GM23338 (cell line): ENCODE measurements at regions not wholly inside any gene's neighbourhood (a gene's known extent, or its start where the extent isn't known, plus 50 kb on each side); places are given as distances from the start of the nearest gene placed in this dataset.

Experiments
- ATAC-seq: fragments of 200-7000 bp; cut with Tn5 transposase; 3 replicates; pipeline ENCODE4 v1.9.1; 2020
- DNase-seq: peaks from one replicate; pipeline ENCODE4 v3.0.0-alpha.2; 2015; ENCODE audit warnings: low spot score
- H2AFZ ChIP-seq: fragments of 200-600 bp; sonication (generic); 2 replicates; pipeline ENCODE4 v1.8.0; 2016; ENCODE audit warnings: antibody characterized with exemption, mild to moderate bottlenecking, moderate library complexity
- H3F3A ChIP-seq: fragments of 200-600 bp; sonication (generic); replicated peaks from 2 replicates; pipeline ENCODE4 v1.8.0; 2017; ENCODE audit warnings: antibody characterized with exemption, mixed run types, low read depth
- H3K27ac ChIP-seq: fragments of 200-600 bp; sonication (generic); 2 replicates; pipeline ENCODE4 v1.6.1; 2016; ENCODE audit warnings: low read depth
- H3K27me3 ChIP-seq: fragments of 200-600 bp; sonication (generic); 2 replicates; pipeline ENCODE4 v1.8.0; 2016; ENCODE audit warnings: mild to moderate bottlenecking, mixed run types, moderate library complexity; ENCODE audit not compliant: insufficient read depth
- H3K36me3 ChIP-seq: fragments of 200-600 bp; sonication (generic); 2 replicates; pipeline ENCODE4 v1.8.0; 2016; ENCODE audit warnings: mild to moderate bottlenecking; ENCODE audit not compliant: insufficient read depth
- H3K4me1 ChIP-seq: fragments of 200-600 bp; sonication (generic); 2 replicates; pipeline ENCODE4 v1.8.0; 2016; ENCODE audit warnings: mild to moderate bottlenecking, moderate library complexity; ENCODE audit not compliant: insufficient read depth
- H3K4me2 ChIP-seq: fragments of 200-600 bp; sonication (generic); 2 replicates; pipeline ENCODE4 v1.7.1; 2017; ENCODE audit warnings: mixed run types
- H3K4me3 ChIP-seq: fragments of 200-600 bp; sonication (generic); 2 replicates; pipeline ENCODE4 v1.6.1; 2016; ENCODE audit warnings: mixed run types
- H3K79me2 ChIP-seq: fragments of 200-600 bp; sonication (generic); replicated peaks from 2 replicates; pipeline ENCODE4 v1.8.0; 2017; ENCODE audit warnings: mild to moderate bottlenecking; ENCODE audit not compliant: insufficient read depth
- H3K9me2 ChIP-seq: fragments of 200-600 bp; sonication (generic); 2 replicates; pipeline ENCODE4 v1.8.0; 2017; ENCODE audit not compliant: insufficient read depth
- H4K20me1 ChIP-seq: fragments of 200-600 bp; sonication (generic); replicated peaks from 2 replicates; pipeline ENCODE4 v1.8.0; 2017; ENCODE audit warnings: mild to moderate bottlenecking; ENCODE audit not compliant: insufficient read depth
- H3K27ac Mint-ChIP-seq: 2 replicates; pipeline ENCODE4 v1.8.0; 2020; ENCODE audit warnings: inconsistent platforms, mild to moderate bottlenecking, moderate library complexity, mixed read lengths
- H3K27me3 Mint-ChIP-seq: 3 replicates; pipeline ENCODE4 v1.8.0; 2022; ENCODE audit warnings: low read depth, mild to moderate bottlenecking, moderate library complexity, mixed read lengths, inconsistent platforms; ENCODE audit not compliant: insufficient read depth, poor library complexity
- H3K36me3 Mint-ChIP-seq: 3 replicates; pipeline ENCODE4 v1.8.0; 2021; ENCODE audit warnings: low read depth, mild to moderate bottlenecking, inconsistent platforms, moderate library complexity, mixed read lengths
- H3K4me1 Mint-ChIP-seq: 3 replicates; pipeline ENCODE4 v1.8.0; 2020; ENCODE audit warnings: mild to moderate bottlenecking, inconsistent platforms, mixed read lengths
- H3K4me3 Mint-ChIP-seq: 3 replicates; pipeline ENCODE4 v1.8.0; 2021; ENCODE audit warnings: moderate library complexity, mild to moderate bottlenecking, inconsistent platforms, mixed read lengths
- H3K9me3 Mint-ChIP-seq: 3 replicates; pipeline ENCODE4 v1.8.0; 2020; ENCODE audit warnings: moderate library complexity, mild to moderate bottlenecking, inconsistent platforms, mixed read lengths
- CTCF ChIP-seq, 2 experiments: fragments of 200-600 bp in 1 of 2; sonication (generic) in 1 of 2; conservative IDR thresholded peaks; 2 replicates each; pipeline versions ENCODE4 v1.5.1 to v1.6.1; 2016 to 2017; ENCODE audit warnings: antibody characterized with exemption in 2 of 2, low read depth in 2 of 2, mild to moderate bottlenecking in 2 of 2, moderate library complexity in 1 of 2
- ETS1 ChIP-seq: IDR thresholded peaks from 2 replicates; pipeline ENCODE4 v1.6.1; 2016; ENCODE audit warnings: antibody characterized with exemption
- EZH2 ChIP-seq: fragments of 200-600 bp; sonication (generic); IDR thresholded peaks from one replicate; pipeline ENCODE4 v1.8.0; 2017; ENCODE audit warnings: antibody characterized with exemption, mild to moderate bottlenecking, low read depth; ENCODE audit not compliant: unreplicated experiment
- EZH2phosphoT487 ChIP-seq: fragments of 200-600 bp; sonication (generic); IDR thresholded peaks from one replicate; pipeline ENCODE4 v1.8.1; 2018; ENCODE audit warnings: antibody characterized with exemption; ENCODE audit not compliant: unreplicated experiment
- JUNB ChIP-seq: IDR thresholded peaks from one replicate; pipeline ENCODE4 v1.6.1; 2016; ENCODE audit warnings: antibody characterized with exemption; ENCODE audit not compliant: unreplicated experiment
- NANOG ChIP-seq: IDR thresholded peaks from 2 replicates; pipeline ENCODE4 v1.6.1; 2016; ENCODE audit warnings: antibody characterized with exemption, borderline replicate concordance
- POLR2AphosphoS5 ChIP-seq: IDR thresholded peaks from 2 replicates; pipeline ENCODE4 v1.6.1; 2016; ENCODE audit warnings: antibody characterized with exemption, low read depth
- STAT1 ChIP-seq: IDR thresholded peaks from one replicate; pipeline ENCODE4 v1.6.1; 2016; ENCODE audit warnings: antibody characterized with exemption; ENCODE audit not compliant: unreplicated experiment
- ZNF114 ChIP-seq: fragments of 250-450 bp; sonication (Bioruptor Pico); IDR thresholded peaks from 2 replicates; pipeline ENCODE4 v1.5.0; 2020; ENCODE audit warnings: mild to moderate bottlenecking, moderate library complexity
- ZNF331 ChIP-seq: fragments of 250-450 bp; sonication (Bioruptor Pico); IDR thresholded peaks from 2 replicates; pipeline ENCODE4 v1.5.0; 2020; ENCODE audit warnings: low read depth, mild to moderate bottlenecking, moderate library complexity
- TF ChIP-seq, protein P1 (sequence below): IDR thresholded peaks from one replicate; pipeline ENCODE4 v1.6.1; 2018; ENCODE audit warnings: antibody characterized with exemption; ENCODE audit not compliant: unreplicated experiment

GRCh38 chr9:115327436-115328122 lies 209.6 kb upstream of the TNC start (continued):
- TF ChIP-seq CTCF (conservative IDR thresholded peaks at IDR 0.05; ENCODE audit: low read depth in 2 of 2) (no peak), EZH2phosphoT487 (no peak), NANOG (no peak), ETS1 (no peak), JUNB (no peak), ZNF331 (no peak), STAT1 (no peak)

- H3K4me3 ChIP-seq, result no peak overlapping the region
- no peak overlapping the region for H3K4me2 ChIP-seq
- H3F3A ChIP-seq, result no peaks in the 10 kb centered on the region
- no peaks in the 10 kb centered on the region for H3K9me3 Mint-ChIP-seq
- ATAC-seq (no peak), DNase-seq (no peak)
- H3K27ac Mint-ChIP-seq, result no peak overlapping the region
- peaks cover 6% of the 10 kb centered on the region; the same call in 1 of the 2 replicates for H3K9me2 ChIP-seq
- H2AFZ ChIP-seq, result no peak overlapping the region
- no peaks in the 10 kb centered on the region; the same call in 1 of the 3 replicates for H3K36me3 Mint-ChIP-seq
- no peaks in the 10 kb centered on the region for H3K27me3 ChIP-seq
- no peaks in the 10 kb centered on the region for H3K79me2 ChIP-seq
- no peaks in the 10 kb centered on the region for H3K4me1 ChIP-seq
- H3K27ac ChIP-seq, result no peak overlapping the region
- no peaks in the 10 kb centered on the region for H3K36me3 ChIP-seq
- H4K20me1 ChIP-seq, result no peaks in the 10 kb centered on the region
- no peak overlapping the region for H3K4me3 Mint-ChIP-seq
- peaks cover 4% of the 10 kb centered on the region for H3K27me3 Mint-ChIP-seq
- H3K4me1 Mint-ChIP-seq, result no peaks in the 10 kb centered on the region
- no peak for TF ChIP-seq CTCF (conservative IDR thresholded peaks at IDR 0.05; ENCODE audit: low read depth in 2 of 2)
- TF ChIP-seq, protein P1, sequence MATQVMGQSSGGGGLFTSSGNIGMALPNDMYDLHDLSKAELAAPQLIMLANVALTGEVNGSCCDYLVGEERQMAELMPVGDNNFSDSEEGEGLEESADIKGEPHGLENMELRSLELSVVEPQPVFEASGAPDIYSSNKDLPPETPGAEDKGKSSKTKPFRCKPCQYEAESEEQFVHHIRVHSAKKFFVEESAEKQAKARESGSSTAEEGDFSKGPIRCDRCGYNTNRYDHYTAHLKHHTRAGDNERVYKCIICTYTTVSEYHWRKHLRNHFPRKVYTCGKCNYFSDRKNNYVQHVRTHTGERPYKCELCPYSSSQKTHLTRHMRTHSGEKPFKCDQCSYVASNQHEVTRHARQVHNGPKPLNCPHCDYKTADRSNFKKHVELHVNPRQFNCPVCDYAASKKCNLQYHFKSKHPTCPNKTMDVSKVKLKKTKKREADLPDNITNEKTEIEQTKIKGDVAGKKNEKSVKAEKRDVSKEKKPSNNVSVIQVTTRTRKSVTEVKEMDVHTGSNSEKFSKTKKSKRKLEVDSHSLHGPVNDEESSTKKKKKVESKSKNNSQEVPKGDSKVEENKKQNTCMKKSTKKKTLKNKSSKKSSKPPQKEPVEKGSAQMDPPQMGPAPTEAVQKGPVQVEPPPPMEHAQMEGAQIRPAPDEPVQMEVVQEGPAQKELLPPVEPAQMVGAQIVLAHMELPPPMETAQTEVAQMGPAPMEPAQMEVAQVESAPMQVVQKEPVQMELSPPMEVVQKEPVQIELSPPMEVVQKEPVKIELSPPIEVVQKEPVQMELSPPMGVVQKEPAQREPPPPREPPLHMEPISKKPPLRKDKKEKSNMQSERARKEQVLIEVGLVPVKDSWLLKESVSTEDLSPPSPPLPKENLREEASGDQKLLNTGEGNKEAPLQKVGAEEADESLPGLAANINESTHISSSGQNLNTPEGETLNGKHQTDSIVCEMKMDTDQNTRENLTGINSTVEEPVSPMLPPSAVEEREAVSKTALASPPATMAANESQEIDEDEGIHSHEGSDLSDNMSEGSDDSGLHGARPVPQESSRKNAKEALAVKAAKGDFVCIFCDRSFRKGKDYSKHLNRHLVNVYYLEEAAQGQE, result no peak
- TF ChIP-seq POLR2AphosphoS5, result no peak
- TF ChIP-seq JUNB, result no peak
- TF ChIP-seq ETS1, result no peak
- no peak for TF ChIP-seq EZH2
- no peak for TF ChIP-seq ZNF114 (CRISPR knock-in tag)
- TF ChIP-seq EZH2phosphoT487, result no peak
- TF ChIP-seq ZNF331, result no peak
- no peak for TF ChIP-seq NANOG
Observed at GRCh38 chr9:115328228-115328627, 210.3 kb upstream of the TNC start.
